GM21390 (cell line): ENCODE measurements at regions not wholly inside any gene's neighbourhood (a gene's known extent, or its start where the extent isn't known, plus 50 kb on each side); places are given as distances from the start of the nearest gene placed in this dataset.

ENCODE experiments used
- ATAC-seq: cut with Tn5 transposase; IDR thresholded peaks from one replicate; pipeline ENCODE4 v1.9.1; 2021; ENCODE audit not compliant: unreplicated experiment

- no peak for ATAC-seq
These were observed 189.6 kb downstream of the ADAMTS15 start for GRCh38 chr11:130638033-130638432.

- no peak for ATAC-seq
These were observed 190.2 kb downstream of the ADAMTS15 start for GRCh38 chr11:130638624-130639023.

- ATAC-seq: no peak
These were observed 190.9 kb downstream of the ADAMTS15 start for GRCh38 chr11:130639369-130639768.

GRCh38 chr11:130640526-130640925 lies 192.1 kb downstream of the ADAMTS15 start:
- ATAC-seq: no peak

GRCh38 chr11:130641876-130642275 lies 193.4 kb downstream of the ADAMTS15 start:
- ATAC-seq: no peak

- ATAC-seq: no peak
These were observed 194.5 kb downstream of the ADAMTS15 start for GRCh38 chr11:130642994-130643393.

GRCh38 chr11:130644187-130644586 lies 195.7 kb downstream of the ADAMTS15 start:
- ATAC-seq: no peak

GRCh38 chr11:130645164-130645842 lies 196.9 kb downstream of the ADAMTS15 start:
- ATAC-seq: no peak

- ATAC-seq: no peak
These were observed 197.4 kb downstream of the ADAMTS15 start for GRCh38 chr11:130645843-130646197.

GRCh38 chr11:130646881-130647280 lies 198.4 kb downstream of the ADAMTS15 start:
- no peak for ATAC-seq

GRCh38 chr11:130647371-130647770 lies 198.9 kb downstream of the ADAMTS15 start:
- ATAC-seq: no peak

- no peak for ATAC-seq
These were observed 201.4 kb downstream of the ADAMTS15 start for GRCh38 chr11:130649801-130650200.

GRCh38 chr11:130650456-130651030 lies 202.1 kb downstream of the ADAMTS15 start:
- no peak for ATAC-seq

GRCh38 chr11:130651066-130651855 lies 202.8 kb downstream of the ADAMTS15 start:
- no peak for ATAC-seq

GRCh38 chr11:130652671-130653335 lies 204.4 kb downstream of the ADAMTS15 start:
- ATAC-seq: no peak

- ATAC-seq: no peak
These were observed 205.6 kb downstream of the ADAMTS15 start for GRCh38 chr11:130653838-130654636.

GRCh38 chr11:130655300-130655699 lies 206.9 kb downstream of the ADAMTS15 start:
- ATAC-seq: no peak

GRCh38 chr11:130666781-130667251 lies 218.4 kb downstream of the ADAMTS15 start:
- ATAC-seq: no peak

GRCh38 chr11:130668751-130669150 lies 220.3 kb downstream of the ADAMTS15 start:
- no peak for ATAC-seq

- no peak for ATAC-seq
These were observed 221.8 kb downstream of the ADAMTS15 start for GRCh38 chr11:130670200-130670599.
